DMS 273 (cell line): ENCODE measurements at regions not wholly inside any gene's neighbourhood (a gene's known extent, or its start where the extent isn't known, plus 50 kb on each side); places are given as distances from the start of the nearest gene placed in this dataset.

Experiments used
- DNase-seq: peaks from one replicate; lab custom pipeline; 2025; ENCODE audit not compliant: unreplicated experiment; lab: John Stamatoyannopoulos, UW

DNA sequence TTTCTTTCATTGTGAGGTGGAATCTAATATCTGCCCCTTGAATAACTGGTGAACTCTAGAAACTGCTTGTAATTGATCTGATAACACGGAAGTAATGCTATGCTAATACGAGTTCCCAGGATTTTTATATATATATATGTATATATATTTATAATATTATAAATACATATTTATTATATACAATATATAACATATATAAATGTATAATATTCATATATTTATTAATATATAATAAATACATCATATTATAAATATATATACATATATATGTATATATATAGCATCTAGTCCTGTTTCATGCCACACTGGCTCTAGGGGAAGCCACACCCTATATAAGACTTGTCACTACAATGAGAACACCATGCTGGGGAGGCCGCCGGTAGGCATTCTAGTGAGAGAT is 156.7 kb upstream of the CDH19 start:
- no peak for DNase-seq

- peak; percentile 22 for DNase-seq
These were observed 155.3 kb upstream of the CDH19 start for GRCh38 chr18:66759050-66759828.

- no peak for DNase-seq
These were observed 154.1 kb upstream of the CDH19 start for GRCh38 chr18:66757946-66758345.

DNA sequence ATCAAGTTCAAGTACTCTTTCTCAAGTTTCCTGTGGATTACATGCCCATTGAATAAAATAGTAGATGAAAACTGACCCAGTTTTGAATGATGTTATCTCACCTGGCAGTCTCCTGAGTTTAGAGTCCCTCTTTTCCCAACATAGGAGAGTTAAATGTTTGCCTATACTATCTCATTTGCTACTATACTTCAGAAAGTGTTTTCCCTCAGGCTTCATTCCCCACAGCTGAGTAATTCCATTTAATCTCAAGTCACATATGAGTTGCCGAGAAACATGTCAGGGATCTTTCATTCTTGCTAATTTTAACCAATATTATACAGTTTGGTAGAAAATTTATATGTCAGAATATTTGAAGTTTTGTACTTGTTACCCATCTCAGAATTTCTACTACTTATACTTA is 150.4 kb upstream of the CDH19 start:
- no peak for DNase-seq

- no peak for DNase-seq
These were observed 148.8 kb upstream of the CDH19 start for GRCh38 chr18:66752733-66753132.

- peak; percentile 8 for DNase-seq
These were observed 145.7 kb upstream of the CDH19 start for GRCh38 chr18:66749481-66750035.

GRCh38 chr18:66749030-66749429 is 145.1 kb upstream of the CDH19 start:
- DNase-seq: peak; percentile 25

DNA sequence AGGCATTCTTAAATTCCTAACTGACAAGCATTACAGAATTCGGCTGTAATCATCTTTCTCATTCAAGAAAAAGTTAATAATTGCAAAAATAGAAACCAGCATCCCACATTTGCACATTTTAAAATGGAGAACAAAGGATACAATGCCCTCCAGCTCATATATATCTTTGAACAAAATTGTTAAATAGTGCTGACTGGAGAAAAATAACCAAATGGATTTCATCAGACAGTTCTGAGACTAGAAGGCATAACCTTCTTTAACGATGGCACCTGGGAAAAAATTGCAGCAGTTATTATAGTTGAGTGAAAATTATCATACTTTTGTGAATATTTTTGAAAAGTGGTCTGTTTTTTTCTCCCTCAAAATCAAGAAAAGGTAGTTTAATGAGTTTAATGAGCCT is 138.9 kb upstream of the CDH19 start:
- DNase-seq: no peak

GRCh38 chr18:66735933-66736332 is 132.0 kb upstream of the CDH19 start:
- DNase-seq: no peak

- DNase-seq: no peak
These were observed 130.6 kb upstream of the CDH19 start for GRCh38 chr18:66734451-66734850.

GRCh38 chr18:66731890-66732289 is 128.0 kb upstream of the CDH19 start:
- DNase-seq: no peak

DNA sequence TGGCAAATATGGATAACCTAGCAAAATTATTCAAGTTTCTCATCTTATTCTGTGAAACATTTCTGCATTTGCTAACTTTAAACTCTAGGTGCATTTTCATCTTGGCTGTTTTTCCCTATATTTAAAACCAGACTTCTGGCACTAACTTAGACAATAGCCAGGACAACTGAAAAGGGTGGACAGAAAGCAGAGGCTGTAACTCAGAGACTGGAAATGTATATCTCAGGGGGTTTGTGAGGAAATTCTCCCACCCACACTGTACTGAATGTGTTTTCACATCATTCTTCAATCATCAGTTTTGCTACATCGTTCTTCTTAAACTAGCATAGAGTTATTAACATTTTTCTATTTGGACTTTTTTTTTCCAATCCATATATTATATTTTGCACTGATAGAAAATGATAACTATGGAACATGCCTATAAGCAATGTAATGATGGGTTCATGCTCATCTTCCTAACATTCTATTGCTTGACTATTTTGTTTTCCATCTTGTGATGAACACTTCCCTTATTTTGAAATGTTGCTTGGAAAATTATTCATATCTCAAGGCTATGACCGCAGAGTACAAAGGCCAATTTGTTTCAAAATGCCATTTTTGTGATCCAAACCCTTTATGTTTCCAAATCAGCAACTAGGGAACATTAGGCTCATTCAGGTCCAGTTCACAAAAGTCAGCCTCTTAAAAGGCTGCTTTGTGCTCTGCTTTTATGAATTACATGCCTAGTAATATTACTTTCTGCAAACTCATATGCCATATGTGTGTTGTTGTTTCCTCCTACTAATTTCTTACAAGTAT is 125.8 kb upstream of the CDH19 start:
- DNase-seq: no peak

GRCh38 chr18:66728951-66729350 is 125.1 kb upstream of the CDH19 start:
- no peak for DNase-seq

- no peak for DNase-seq
These were observed 124.1 kb upstream of the CDH19 start for GRCh38 chr18:66727991-66728390.

GRCh38 chr18:66724664-66725356 is 120.9 kb upstream of the CDH19 start:
- no peak for DNase-seq

GRCh38 chr18:66722671-66723070 is 118.8 kb upstream of the CDH19 start:
- no peak for DNase-seq

DNA sequence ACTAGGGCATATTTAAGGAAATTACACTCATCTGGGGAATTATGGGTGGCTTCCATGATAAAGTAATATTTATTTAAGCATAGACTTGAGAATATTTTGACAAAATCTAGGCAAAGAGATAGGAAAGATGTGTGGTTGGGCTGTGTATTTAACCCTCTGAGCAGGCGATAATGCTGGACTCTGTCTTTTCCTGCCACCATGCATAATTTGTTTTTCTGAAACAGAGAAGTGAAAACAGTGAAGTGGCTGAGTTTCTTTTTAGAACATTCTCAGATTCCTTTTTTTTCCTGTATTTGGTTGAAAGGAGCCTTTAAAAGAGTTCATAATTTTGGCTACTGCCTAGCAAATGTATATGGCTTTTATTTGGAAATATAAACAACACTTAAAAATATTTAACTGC is 104.8 kb upstream of the CDH19 start:
- DNase-seq: no peak

GRCh38 chr18:66707473-66707872 is 103.6 kb upstream of the CDH19 start:
- DNase-seq: no peak

- no peak for DNase-seq
These were observed 91.4 kb upstream of the CDH19 start for GRCh38 chr18:66695281-66695680.

DNA sequence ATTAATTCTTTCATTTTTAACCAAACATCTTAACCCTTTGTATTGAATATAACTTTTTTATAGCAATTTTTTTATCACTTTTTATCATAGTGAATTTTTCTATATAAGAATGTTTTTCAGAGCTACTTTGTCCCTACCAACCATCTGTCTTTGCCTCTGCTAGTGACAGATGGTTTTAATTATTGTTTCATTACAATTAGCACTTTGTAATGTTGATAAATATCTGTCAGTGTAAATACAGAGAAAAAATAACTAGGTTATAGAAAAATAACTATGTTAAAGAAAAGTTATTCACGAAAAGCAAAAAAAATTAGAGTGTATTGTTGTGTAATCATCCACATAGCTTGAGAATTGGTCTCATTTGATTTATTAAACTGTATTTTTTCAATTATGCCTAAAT is 91.0 kb upstream of the CDH19 start:
- peak; percentile 21 for DNase-seq

GRCh38 chr18:66687635-66688034 is 83.7 kb upstream of the CDH19 start:
- DNase-seq: no peak
